ENCODE measurements at regions not wholly inside any gene's neighbourhood (a gene's known extent, or its start where the extent isn't known, plus 50 kb on each side); places are given as distances from the start of the nearest gene placed in this dataset.
"Not testable (repeated sequence)": the region's sequence is repeated elsewhere in the genome, so short reads cannot be mapped to it uniquely, and the experiment has no call there.

DNA sequence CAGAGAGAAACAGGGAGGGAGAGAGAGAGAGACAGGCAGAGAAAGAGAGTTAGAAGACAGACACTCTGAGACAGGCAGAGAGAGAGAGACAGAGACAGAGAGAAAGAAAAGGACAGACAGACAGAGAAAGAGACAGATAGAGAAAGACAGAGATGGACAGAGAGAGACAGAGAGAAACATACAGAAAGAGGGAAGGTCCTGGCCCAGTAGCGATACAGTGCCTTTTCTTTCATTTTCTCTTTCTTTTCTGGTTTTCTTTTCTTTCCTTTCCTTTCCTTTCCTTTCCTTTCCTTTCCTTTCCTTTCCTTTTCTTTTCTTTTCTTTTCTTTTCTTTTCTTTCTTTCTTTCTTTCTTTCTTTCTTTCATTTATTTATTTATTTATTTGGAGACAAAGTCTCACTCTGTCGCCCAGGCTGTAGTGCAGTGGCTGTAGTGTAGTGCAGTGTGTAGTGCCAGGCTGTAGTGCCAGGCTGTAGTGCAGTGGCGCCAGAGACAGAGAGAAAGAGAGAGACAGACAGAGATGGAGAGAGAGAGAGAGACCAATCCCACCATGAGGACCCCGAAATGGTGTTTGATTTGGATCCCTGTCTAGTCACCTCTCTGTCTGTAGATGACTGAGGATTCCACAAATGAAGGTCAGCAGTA, 1501.5 kb upstream of the DEFB115 start:
- TF ChIP-seq, protein P1, sequence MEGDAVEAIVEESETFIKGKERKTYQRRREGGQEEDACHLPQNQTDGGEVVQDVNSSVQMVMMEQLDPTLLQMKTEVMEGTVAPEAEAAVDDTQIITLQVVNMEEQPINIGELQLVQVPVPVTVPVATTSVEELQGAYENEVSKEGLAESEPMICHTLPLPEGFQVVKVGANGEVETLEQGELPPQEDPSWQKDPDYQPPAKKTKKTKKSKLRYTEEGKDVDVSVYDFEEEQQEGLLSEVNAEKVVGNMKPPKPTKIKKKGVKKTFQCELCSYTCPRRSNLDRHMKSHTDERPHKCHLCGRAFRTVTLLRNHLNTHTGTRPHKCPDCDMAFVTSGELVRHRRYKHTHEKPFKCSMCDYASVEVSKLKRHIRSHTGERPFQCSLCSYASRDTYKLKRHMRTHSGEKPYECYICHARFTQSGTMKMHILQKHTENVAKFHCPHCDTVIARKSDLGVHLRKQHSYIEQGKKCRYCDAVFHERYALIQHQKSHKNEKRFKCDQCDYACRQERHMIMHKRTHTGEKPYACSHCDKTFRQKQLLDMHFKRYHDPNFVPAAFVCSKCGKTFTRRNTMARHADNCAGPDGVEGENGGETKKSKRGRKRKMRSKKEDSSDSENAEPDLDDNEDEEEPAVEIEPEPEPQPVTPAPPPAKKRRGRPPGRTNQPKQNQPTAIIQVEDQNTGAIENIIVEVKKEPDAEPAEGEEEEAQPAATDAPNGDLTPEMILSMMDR (IDR thresholded peaks at IDR 0.05): not testable (repeated sequence)
- TF ChIP-seq GABPA (IDR thresholded peaks at IDR 0.05; ENCODE audit: low read depth); TEAD4 (IDR thresholded peaks at IDR 0.05; ENCODE audit: borderline replicate concordance, insufficient read depth); RCOR1 (IDR thresholded peaks at IDR 0.05; ENCODE audit: low read length); EP300 (IDR thresholded peaks at IDR 0.05; ENCODE audit: borderline replicate concordance in 1 of 2, low read depth in 1 of 2, low read length in 1 of 2); MXI1 (IDR thresholded peaks at IDR 0.05; ENCODE audit: low read depth, low read length); POLR2AphosphoS5 (IDR thresholded peaks at IDR 0.05; ENCODE audit: low read depth, low read length): not testable (repeated sequence)
